GOT3 (cell line): ENCODE measurements at regions not wholly inside any gene's neighbourhood (a gene's known extent, or its start where the extent isn't known, plus 50 kb on each side); places are given as distances from the start of the nearest gene placed in this dataset.

ENCODE experiments used
- DNase-seq: peaks from one replicate; lab custom pipeline; 2025; ENCODE audit warnings: mixed read lengths; lab: John Stamatoyannopoulos, UW

- no peak for DNase-seq
Observed at GRCh38 chr9:81847181-81847915, 80.9 kb upstream of the SPATA31D4 start.

DNA sequence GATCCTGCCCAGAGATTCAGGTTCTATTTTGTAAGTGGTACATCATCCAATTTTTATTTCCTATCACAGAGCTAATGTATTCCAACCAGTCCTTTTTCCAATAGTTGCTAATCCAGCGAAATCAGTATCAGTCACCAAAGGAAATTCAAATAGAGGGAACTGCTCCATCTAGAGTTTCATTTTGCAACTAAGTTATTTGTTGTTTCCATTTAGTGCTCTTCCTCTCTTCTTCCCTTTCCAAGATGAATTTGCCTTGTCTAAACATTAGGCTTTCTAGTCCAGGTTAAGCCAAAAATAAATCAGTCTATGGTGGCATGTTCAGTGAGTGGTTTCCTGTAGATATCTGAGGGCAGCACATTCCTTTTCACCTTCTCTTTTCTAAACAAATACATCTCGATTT, 79.8 kb upstream of the SPATA31D4 start:
- DNase-seq = no peak

- no peak for DNase-seq
Observed at GRCh38 chr9:81849631-81850259, 78.5 kb upstream of the SPATA31D4 start.

DNA sequence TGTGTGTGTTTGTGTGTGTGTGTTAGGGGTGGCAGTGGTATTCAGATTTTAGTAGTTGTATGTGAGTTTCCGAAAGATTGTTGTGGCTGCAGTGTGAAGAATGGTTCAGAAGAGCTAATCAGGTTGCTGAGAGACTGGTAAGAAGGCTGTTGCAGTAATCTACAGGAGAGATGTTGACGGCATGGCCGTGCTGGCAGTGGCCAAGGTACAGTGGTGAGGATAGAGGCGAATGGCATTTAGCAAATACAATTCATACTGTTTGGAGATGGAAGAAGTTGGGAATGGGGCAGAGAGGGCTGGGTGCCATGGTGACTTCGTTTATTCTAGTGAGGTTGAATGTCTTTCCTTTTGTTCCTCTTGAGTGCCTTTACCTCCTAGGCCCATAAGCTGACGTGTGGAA, 77.5 kb upstream of the SPATA31D4 start:
- no peak for DNase-seq

GRCh38 chr9:81851340-81851739, 76.9 kb upstream of the SPATA31D4 start:
- DNase-seq = no peak

DNA sequence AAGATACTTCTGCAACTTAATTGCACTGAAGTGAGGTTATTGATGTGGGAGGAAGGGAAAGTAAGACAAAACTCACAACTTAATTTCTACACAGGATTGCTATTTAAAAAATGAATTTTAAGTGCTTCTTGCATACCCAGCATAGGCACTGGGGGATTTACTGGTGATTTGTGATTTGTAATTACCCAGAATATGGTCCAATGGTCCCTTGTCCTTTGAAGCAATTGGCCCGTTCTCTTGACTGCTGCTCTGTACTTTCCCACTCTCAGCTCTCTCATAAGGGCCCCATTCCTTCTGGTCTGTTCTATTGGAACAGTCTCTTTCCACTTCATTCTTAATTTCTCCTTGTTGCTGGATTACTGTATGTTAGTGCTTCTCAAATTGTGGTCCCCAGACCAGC, 75.4 kb upstream of the SPATA31D4 start:
- DNase-seq = no peak

GRCh38 chr9:81855538-81855937, 72.7 kb upstream of the SPATA31D4 start:
- no peak for DNase-seq

GRCh38 chr9:81858657-81859430, 69.4 kb upstream of the SPATA31D4 start:
- no peak for DNase-seq

- no peak for DNase-seq
Observed at GRCh38 chr9:81860581-81860980, 67.6 kb upstream of the SPATA31D4 start.

DNA sequence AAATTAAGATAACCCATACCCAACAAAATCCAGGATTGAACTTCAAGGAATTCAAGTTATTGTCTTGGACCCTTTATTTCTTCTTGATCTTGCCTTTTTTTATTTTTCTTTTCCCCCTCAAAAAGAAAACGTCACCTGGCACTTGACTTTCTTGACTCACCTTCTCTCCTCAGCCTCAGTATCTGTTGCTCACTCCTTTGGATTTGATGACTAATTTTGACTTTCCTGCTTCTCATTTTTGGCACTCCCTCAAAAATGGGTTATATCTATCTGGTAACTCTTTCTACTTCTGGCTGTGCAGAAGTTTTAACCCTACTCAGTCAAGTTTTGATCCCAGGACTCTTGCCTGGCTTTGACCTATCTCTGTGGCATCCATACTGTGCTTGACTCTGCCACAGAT, 66.6 kb upstream of the SPATA31D4 start:
- DNase-seq = no peak

- no peak for DNase-seq
Observed at GRCh38 chr9:81868145-81868544, 60.1 kb upstream of the SPATA31D4 start.

DNA sequence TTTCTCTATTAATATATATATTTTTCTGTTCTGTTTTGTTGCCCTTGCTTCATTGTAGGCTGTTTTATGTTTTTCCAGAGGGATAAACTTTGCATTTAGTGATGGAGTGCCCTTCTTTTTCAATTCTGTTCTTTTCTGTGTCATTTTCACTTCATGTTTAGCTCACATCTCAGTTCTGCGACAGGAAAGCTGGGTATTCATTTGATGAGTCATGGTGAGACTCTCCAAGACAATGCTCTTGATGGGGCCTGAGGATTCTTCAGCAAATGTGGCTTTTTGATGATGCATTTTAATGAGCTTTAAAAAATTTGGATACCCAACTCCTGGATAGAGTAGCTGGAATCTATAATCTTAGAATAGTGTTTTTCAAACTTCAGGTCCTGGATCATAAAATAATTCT, 56.5 kb upstream of the SPATA31D4 start:
- no peak for DNase-seq

DNA sequence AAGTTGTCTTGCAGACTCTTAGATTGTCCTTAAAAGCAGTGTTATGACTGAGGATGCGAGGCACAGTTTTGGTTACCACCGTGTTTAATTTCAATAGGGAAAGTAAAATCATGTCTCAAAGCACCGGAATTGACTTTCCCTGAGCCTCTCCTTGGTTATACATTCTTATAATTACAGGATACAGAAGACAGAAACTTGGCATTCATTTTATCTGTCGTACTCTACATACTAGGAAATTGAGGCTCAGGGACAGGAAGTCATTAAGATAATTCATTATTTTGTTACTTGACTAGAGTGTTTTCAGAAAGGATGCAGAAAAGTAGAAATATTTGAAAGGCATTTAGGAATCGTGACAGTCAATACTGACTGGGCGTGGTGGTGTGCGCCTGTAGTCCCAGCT, 54.0 kb upstream of the SPATA31D4 start:
- DNase-seq = no peak

GRCh38 chr9:81874931-81875330, 53.3 kb upstream of the SPATA31D4 start:
- no peak for DNase-seq

- DNase-seq = no peak
Observed at GRCh38 chr9:81877047-81877446, 51.2 kb upstream of the SPATA31D4 start.
